ENCODE measurements at regions not wholly inside any gene's neighbourhood (a gene's known extent, or its start where the extent isn't known, plus 50 kb on each side); places are given as distances from the start of the nearest gene placed in this dataset.

DNA sequence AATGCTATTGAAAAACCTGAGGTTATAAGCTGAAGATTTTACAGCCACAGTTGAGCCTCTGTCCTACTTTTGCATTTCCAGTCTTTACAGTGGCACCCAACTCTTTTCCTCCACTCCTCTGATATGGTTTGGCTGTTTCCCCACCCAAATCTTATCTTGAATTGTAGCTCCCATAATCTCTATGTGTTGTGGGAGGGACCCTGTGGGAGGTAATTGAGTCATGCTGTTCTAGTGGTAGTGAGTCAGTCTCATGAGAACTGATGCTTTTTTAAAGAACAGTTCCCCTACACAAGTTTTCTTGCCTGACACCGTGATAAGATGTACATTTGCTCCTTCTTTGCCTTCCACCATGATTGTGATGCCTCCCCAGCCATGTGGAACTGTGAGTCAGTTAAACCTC is 646.1 kb upstream of the SEMA6A start:
- Histone ChIP-seq H3K36me3 (ENCODE audit: control insufficient read depth, insufficient read depth, low read length) (no peaks in the 10 kb centered on the region), H3K27me3 (ENCODE audit: insufficient read depth, low read length, poor library complexity) (no peaks in the 10 kb centered on the region), H3K79me1 (ENCODE audit: low read length) (no peaks in the 10 kb centered on the region), H2BK120ac (ENCODE audit: low read depth, low read length) (no peak overlapping the region), H3K27ac (ENCODE audit: low read depth, low read length) (no peak overlapping the region), H3K4me2 (ENCODE audit: low read length) (no peak overlapping the region), H2AK5ac (ENCODE audit: low read length) (no peak overlapping the region), H4K5ac (ENCODE audit: low read length) (no peak overlapping the region), H3K4ac (ENCODE audit: low read depth, low read length) (no peak overlapping the region), H4K8ac (ENCODE audit: low read depth, low read length) (no peak overlapping the region), H3K18ac (ENCODE audit: low read length) (no peak overlapping the region), H3K4me3 (ENCODE audit: low read length) (no peak overlapping the region), H3K9ac (ENCODE audit: low read length) (no peak overlapping the region), H3K23ac (ENCODE audit: low read length) (no peak overlapping the region), H3K4me1 (ENCODE audit: control insufficient read depth, low read depth, low read length) (no peaks in the 10 kb centered on the region), H3K56ac (ENCODE audit: low read length) (no peak overlapping the region), H3K79me2 (ENCODE audit: control insufficient read depth, insufficient read depth, low read length) (no peaks in the 10 kb centered on the region), H2BK15ac (replicated peaks; ENCODE audit: low read depth) (no peak overlapping the region), H2BK5ac (ENCODE audit: low read length) (no peak overlapping the region)
- peak; percentile 54 for DNase-seq
- no CpG with 5 or more reads among the region's 1 CpG for WGBS (ENCODE audit: extremely low coverage, insufficient coverage, low lambda C conversion rate)

DNA sequence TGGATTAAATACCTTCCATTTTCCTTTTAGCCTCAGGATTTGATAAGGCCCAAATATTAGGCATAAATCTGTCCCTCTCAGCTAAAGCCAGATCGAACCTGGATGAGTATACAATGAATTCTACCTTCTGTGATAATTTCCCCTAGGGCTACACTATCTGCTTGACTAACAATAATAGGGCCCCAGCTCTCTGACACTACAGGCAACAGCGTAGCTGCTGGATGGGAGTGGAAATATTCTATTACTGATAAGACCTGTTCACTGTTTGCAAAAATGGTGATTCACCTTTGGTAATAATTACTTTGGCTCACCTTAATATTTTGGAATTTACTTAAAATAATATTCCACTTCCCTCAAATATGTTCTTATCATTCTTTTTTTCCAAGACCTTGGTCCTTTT is 644.2 kb upstream of the SEMA6A start:
- no peak overlapping the region for H3K23ac ChIP-seq (ENCODE audit: low read length)
- no peak overlapping the region for H3K56ac ChIP-seq (ENCODE audit: low read length)
- no peak overlapping the region for H3K18ac ChIP-seq (ENCODE audit: low read length)
- no peak overlapping the region for H2BK120ac ChIP-seq (ENCODE audit: low read depth, low read length)
- no peak overlapping the region for H3K4me3 ChIP-seq (ENCODE audit: low read length)
- H4K5ac ChIP-seq (ENCODE audit: low read length): no peak overlapping the region
- H3K79me1 ChIP-seq (ENCODE audit: low read length): no peaks in the 10 kb centered on the region
- no peaks in the 10 kb centered on the region for H3K27me3 ChIP-seq (ENCODE audit: insufficient read depth, low read length, poor library complexity)
- H2AK5ac ChIP-seq (ENCODE audit: low read length): no peak overlapping the region
- no peak overlapping the region for H3K27ac ChIP-seq (ENCODE audit: low read depth, low read length)
- H3K79me2 ChIP-seq (ENCODE audit: control insufficient read depth, insufficient read depth, low read length): no peaks in the 10 kb centered on the region
- H3K9ac ChIP-seq (ENCODE audit: low read length): no peak overlapping the region
- no peak overlapping the region for H3K4ac ChIP-seq (ENCODE audit: low read depth, low read length)
- no peak for DNase-seq
- no CpG with 5 or more reads among the region's 2 CpGs for WGBS (ENCODE audit: extremely low coverage, insufficient coverage, low lambda C conversion rate)
- no peak overlapping the region for H4K8ac ChIP-seq (ENCODE audit: low read depth, low read length)
- no peak overlapping the region for H2BK15ac ChIP-seq (replicated peaks; ENCODE audit: low read depth)
- H3K36me3 ChIP-seq (ENCODE audit: control insufficient read depth, insufficient read depth, low read length): no peaks in the 10 kb centered on the region
- H2BK5ac ChIP-seq (ENCODE audit: low read length): no peak overlapping the region
- no peaks in the 10 kb centered on the region for H3K4me1 ChIP-seq (ENCODE audit: control insufficient read depth, low read depth, low read length)
- no peak overlapping the region for H3K4me2 ChIP-seq (ENCODE audit: low read length)

DNA sequence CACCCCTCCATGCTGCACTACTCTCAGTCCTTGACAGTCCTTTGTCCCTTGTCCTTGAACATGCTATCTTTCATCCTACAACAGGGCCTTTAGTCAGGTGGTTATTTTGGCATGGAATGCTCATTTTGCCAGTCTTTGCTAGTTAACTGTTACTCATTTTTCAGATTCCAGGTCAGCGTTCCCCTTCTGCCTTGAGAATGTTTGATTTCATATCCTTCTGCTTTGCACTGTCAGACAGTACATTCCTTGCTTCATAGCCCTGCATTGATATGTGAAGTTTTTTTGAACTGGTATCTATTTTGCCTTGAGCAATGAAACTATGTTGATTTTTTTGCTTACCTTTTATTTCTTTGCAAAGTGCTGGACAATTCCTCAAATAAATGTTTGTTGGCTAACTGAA is 638.2 kb upstream of the SEMA6A start:
- WGBS (ENCODE audit: extremely low coverage, insufficient coverage, low lambda C conversion rate): no CpG with 5 or more reads among the region's 1 CpG
- no peak overlapping the region for H3K27ac ChIP-seq (ENCODE audit: low read depth, low read length)
- H3K79me2 ChIP-seq (ENCODE audit: control insufficient read depth, insufficient read depth, low read length): no peaks in the 10 kb centered on the region
- H3K36me3 ChIP-seq (ENCODE audit: control insufficient read depth, insufficient read depth, low read length): no peaks in the 10 kb centered on the region
- H3K23ac ChIP-seq (ENCODE audit: low read length): no peak overlapping the region
- no peak overlapping the region for H3K4ac ChIP-seq (ENCODE audit: low read depth, low read length)
- H3K56ac ChIP-seq (ENCODE audit: low read length): no peak overlapping the region
- no peak for DNase-seq
- H4K5ac ChIP-seq (ENCODE audit: low read length): no peak overlapping the region
- no peak overlapping the region for H2AK5ac ChIP-seq (ENCODE audit: low read length)
- no peaks in the 10 kb centered on the region for H3K27me3 ChIP-seq (ENCODE audit: insufficient read depth, low read length, poor library complexity)
- no peak overlapping the region for H4K8ac ChIP-seq (ENCODE audit: low read depth, low read length)
- no peaks in the 10 kb centered on the region for H3K4me1 ChIP-seq (ENCODE audit: control insufficient read depth, low read depth, low read length)
- no peak overlapping the region for H2BK120ac ChIP-seq (ENCODE audit: low read depth, low read length)
- no peak overlapping the region for H3K9ac ChIP-seq (ENCODE audit: low read length)
- no peaks in the 10 kb centered on the region for H3K79me1 ChIP-seq (ENCODE audit: low read length)
- no peak overlapping the region for H3K18ac ChIP-seq (ENCODE audit: low read length)
- H2BK5ac ChIP-seq (ENCODE audit: low read length): no peak overlapping the region
- H2BK15ac ChIP-seq (replicated peaks; ENCODE audit: low read depth): no peak overlapping the region
- no peak overlapping the region for H3K4me2 ChIP-seq (ENCODE audit: low read length)
- H3K4me3 ChIP-seq (ENCODE audit: low read length): no peak overlapping the region

DNA sequence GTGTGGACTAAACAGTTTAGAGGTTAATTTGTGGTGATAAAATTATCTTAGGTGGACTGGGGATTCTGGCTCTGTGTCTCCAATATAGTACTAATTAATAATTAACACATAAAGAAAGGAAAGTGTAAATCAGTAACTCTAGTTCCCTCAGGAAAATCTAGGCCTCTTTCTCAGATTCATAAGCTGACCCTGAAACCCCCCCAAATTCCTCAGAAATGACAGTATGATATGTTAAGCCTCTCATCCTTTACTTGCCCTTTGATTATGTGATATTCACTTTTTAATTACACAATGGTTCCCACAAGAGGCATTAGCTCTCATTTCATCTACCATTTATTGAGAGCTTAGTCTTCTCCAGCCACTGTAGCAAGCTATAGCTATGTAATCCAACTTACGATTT is 636.2 kb upstream of the SEMA6A start:
- no CpG with 5 or more reads among the region's 1 CpG for WGBS (ENCODE audit: extremely low coverage, insufficient coverage, low lambda C conversion rate)

DNA sequence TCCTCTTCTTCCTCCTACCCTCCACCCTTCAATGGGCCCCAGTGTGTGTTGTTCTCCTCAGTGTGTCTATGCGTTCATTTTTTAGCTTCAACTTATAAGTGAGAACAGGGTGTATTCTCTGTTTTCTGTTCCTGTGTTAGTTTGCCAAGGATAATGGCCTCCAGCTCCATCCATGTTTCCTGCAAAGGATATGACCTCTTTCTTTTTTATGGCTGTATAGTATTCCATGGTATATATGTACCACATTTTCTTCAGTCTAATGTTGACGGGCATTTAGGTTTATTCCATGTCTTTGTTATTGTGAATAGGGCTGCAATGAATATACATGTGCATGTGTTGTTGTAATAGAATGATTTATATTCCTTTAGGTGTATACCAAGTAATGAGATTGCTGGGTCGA is 634.9 kb upstream of the SEMA6A start:
- Histone ChIP-seq H2BK5ac (ENCODE audit: low read length) (no peak overlapping the region), H3K4me2 (ENCODE audit: low read length) (no peak overlapping the region), H3K79me1 (ENCODE audit: low read length) (no peaks in the 10 kb centered on the region), H3K23ac (ENCODE audit: low read length) (no peak overlapping the region), H3K9ac (ENCODE audit: low read length) (no peak overlapping the region), H3K36me3 (ENCODE audit: control insufficient read depth, insufficient read depth, low read length) (no peaks in the 10 kb centered on the region), H3K18ac (ENCODE audit: low read length) (no peak overlapping the region), H2AK5ac (ENCODE audit: low read length) (no peak overlapping the region), H3K27ac (ENCODE audit: low read depth, low read length) (no peak overlapping the region), H3K4ac (ENCODE audit: low read depth, low read length) (no peak overlapping the region), H3K4me1 (ENCODE audit: control insufficient read depth, low read depth, low read length) (peaks cover 4% of the 10 kb centered on the region), H4K5ac (ENCODE audit: low read length) (no peak overlapping the region), H3K4me3 (ENCODE audit: low read length) (no peak overlapping the region), H3K27me3 (ENCODE audit: insufficient read depth, low read length, poor library complexity) (no peaks in the 10 kb centered on the region), H3K79me2 (ENCODE audit: control insufficient read depth, insufficient read depth, low read length) (no peaks in the 10 kb centered on the region), H2BK120ac (ENCODE audit: low read depth, low read length) (no peak overlapping the region), H3K56ac (ENCODE audit: low read length) (no peak overlapping the region), H2BK15ac (replicated peaks; ENCODE audit: low read depth) (no peak overlapping the region), H4K8ac (ENCODE audit: low read depth, low read length) (no peak overlapping the region)
- WGBS (ENCODE audit: extremely low coverage, insufficient coverage, low lambda C conversion rate): no CpG with 5 or more reads among the region's 3 CpGs
- no peak for DNase-seq

More for the DNA sequence above, 636.2 kb upstream of the SEMA6A start:
- Histone ChIP-seq H3K9ac (ENCODE audit: low read length) (no peak overlapping the region), H3K4me2 (ENCODE audit: low read length) (no peak overlapping the region), H2BK5ac (ENCODE audit: low read length) (no peak overlapping the region), H3K18ac (ENCODE audit: low read length) (no peak overlapping the region), H4K8ac (ENCODE audit: low read depth, low read length) (no peak overlapping the region), H3K79me1 (ENCODE audit: low read length) (no peaks in the 10 kb centered on the region), H3K4me1 (ENCODE audit: control insufficient read depth, low read depth, low read length) (peaks cover 4% of the 10 kb centered on the region), H4K5ac (ENCODE audit: low read length) (no peak overlapping the region), H3K23ac (ENCODE audit: low read length) (no peak overlapping the region), H2BK15ac (replicated peaks; ENCODE audit: low read depth) (no peak overlapping the region), H2BK120ac (ENCODE audit: low read depth, low read length) (no peak overlapping the region), H3K27me3 (ENCODE audit: insufficient read depth, low read length, poor library complexity) (no peaks in the 10 kb centered on the region), H3K4me3 (ENCODE audit: low read length) (no peak overlapping the region), H3K27ac (ENCODE audit: low read depth, low read length) (no peak overlapping the region), H3K36me3 (ENCODE audit: control insufficient read depth, insufficient read depth, low read length) (no peaks in the 10 kb centered on the region), H3K79me2 (ENCODE audit: control insufficient read depth, insufficient read depth, low read length) (no peaks in the 10 kb centered on the region), H2AK5ac (ENCODE audit: low read length) (no peak overlapping the region), H3K56ac (ENCODE audit: low read length) (no peak overlapping the region), H3K4ac (ENCODE audit: low read depth, low read length) (no peak overlapping the region)
- DNase-seq: no peak

DNA sequence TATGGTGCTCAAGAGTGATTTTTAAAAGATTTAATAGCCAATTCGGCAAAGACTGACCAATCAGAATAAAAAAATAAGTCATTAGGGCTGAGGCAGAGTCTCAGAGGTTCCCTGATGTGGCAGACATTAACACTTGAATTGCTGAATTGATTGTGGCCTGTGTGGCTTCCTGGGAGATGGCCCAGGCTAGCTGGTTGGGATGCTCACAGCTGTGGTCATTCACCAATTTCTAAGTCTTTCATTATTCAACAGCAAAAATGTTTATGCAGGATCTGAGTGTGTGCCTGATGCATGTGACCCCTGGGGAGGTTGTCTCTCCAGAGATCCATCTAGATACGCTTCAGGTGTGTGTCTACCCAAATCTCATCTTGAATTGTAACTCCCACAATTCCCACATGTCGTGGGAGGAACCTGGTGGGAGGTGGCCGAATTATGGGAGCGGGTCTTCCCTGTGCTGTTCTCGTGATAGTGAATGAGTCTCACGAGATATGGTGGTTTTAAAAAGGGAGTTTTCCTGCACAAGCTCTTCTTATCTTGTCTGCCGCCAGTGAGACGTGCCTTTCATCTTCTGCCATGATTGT is 632.6 kb upstream of the SEMA6A start:
- no peak overlapping the region for H3K4me2 ChIP-seq (ENCODE audit: low read length)
- H3K27me3 ChIP-seq (ENCODE audit: insufficient read depth, low read length, poor library complexity): no peaks in the 10 kb centered on the region
- no peak overlapping the region for H3K56ac ChIP-seq (ENCODE audit: low read length)
- no peak overlapping the region for H3K18ac ChIP-seq (ENCODE audit: low read length)
- no peak overlapping the region for H2BK120ac ChIP-seq (ENCODE audit: low read depth, low read length)
- H3K79me1 ChIP-seq (ENCODE audit: low read length): no peaks in the 10 kb centered on the region
- peak overlapping the region; percentile 62 for H3K27ac ChIP-seq (ENCODE audit: low read depth, low read length)
- H2BK15ac ChIP-seq (replicated peaks; ENCODE audit: low read depth): no peak overlapping the region
- H3K9ac ChIP-seq (ENCODE audit: low read length): no peak overlapping the region
- no peak overlapping the region for H3K23ac ChIP-seq (ENCODE audit: low read length)
- no peaks in the 10 kb centered on the region for H3K36me3 ChIP-seq (ENCODE audit: control insufficient read depth, insufficient read depth, low read length)
- WGBS (ENCODE audit: extremely low coverage, insufficient coverage, low lambda C conversion rate): no CpG with 5 or more reads among the region's 9 CpGs
- H3K4me3 ChIP-seq (ENCODE audit: low read length): no peak overlapping the region
- peaks cover 4% of the 10 kb centered on the region for H3K4me1 ChIP-seq (ENCODE audit: control insufficient read depth, low read depth, low read length)
- H2AK5ac ChIP-seq (ENCODE audit: low read length): no peak overlapping the region
- H2BK5ac ChIP-seq (ENCODE audit: low read length): no peak overlapping the region
- DNase-seq: peak; percentile 39
- no peaks in the 10 kb centered on the region for H3K79me2 ChIP-seq (ENCODE audit: control insufficient read depth, insufficient read depth, low read length)
- no peak overlapping the region for H4K8ac ChIP-seq (ENCODE audit: low read depth, low read length)
- no peak overlapping the region for H4K5ac ChIP-seq (ENCODE audit: low read length)
- no peak overlapping the region for H3K4ac ChIP-seq (ENCODE audit: low read depth, low read length)
